EH (cell line): ENCODE measurements at regions not wholly inside any gene's neighbourhood (a gene's known extent, or its start where the extent isn't known, plus 50 kb on each side); places are given as distances from the start of the nearest gene placed in this dataset.

Experiments used
- DNase-seq: peaks from one replicate; pipeline ENCODE4 v3.0.0-alpha.2; 2015; ENCODE audit warnings: low read depth

- no peak for DNase-seq
Observed at GRCh38 chr4:79023799-79024770, 84.8 kb upstream of the PAQR3 start.

GRCh38 chr4:79022529-79022928, 83.3 kb upstream of the PAQR3 start:
- DNase-seq: no peak

- DNase-seq: no peak
Observed at GRCh38 chr4:79017481-79017880, 78.2 kb upstream of the PAQR3 start.

- no peak for DNase-seq
Observed at GRCh38 chr4:79016878-79017277, 77.6 kb upstream of the PAQR3 start.

- no peak for DNase-seq
Observed at GRCh38 chr4:79015411-79015810, 76.2 kb upstream of the PAQR3 start.

GRCh38 chr4:79014230-79014629, 75.0 kb upstream of the PAQR3 start:
- DNase-seq: no peak

GRCh38 chr4:79013756-79014155, 74.5 kb upstream of the PAQR3 start:
- DNase-seq: no peak

GRCh38 chr4:78990938-78991810, 51.9 kb upstream of the PAQR3 start:
- no peak for DNase-seq

GRCh38 chr4:78989697-78990270, 50.5 kb upstream of the PAQR3 start:
- no peak for DNase-seq
